Ascending aorta (tissue), 2 donors: ENCODE measurements at regions not wholly inside any gene's neighbourhood (a gene's known extent, or its start where the extent isn't known, plus 50 kb on each side); places are given as distances from the start of the nearest gene placed in this dataset.

Experiments used
- DNase-seq, 2 donors: peaks; one replicate each; pipeline ENCODE4 v3.0.0-alpha.2; 2019; ENCODE audit warnings: low spot score in 2 of 2
- H3K27ac ChIP-seq, 2 donors: fragments of 200-600 bp; sonication (generic); one replicate each; pipeline ENCODE4 v1.5.1; 2016 to 2017; ENCODE audit warnings: mild to moderate bottlenecking in 1 of 2
- H3K27me3 ChIP-seq: fragments of 200-600 bp; sonication (generic); one replicate; pipeline ENCODE4 v1.5.1; 2017
- H3K36me3 ChIP-seq, 2 donors: fragments of 200-600 bp; sonication (generic); one replicate each; pipeline ENCODE4 v1.5.1; 2016
- H3K4me1 ChIP-seq, 2 donors: fragments of 200-600 bp; sonication (generic); one replicate each; pipeline ENCODE4 v1.5.1; 2016 to 2017; ENCODE audit warnings: mild to moderate bottlenecking in 1 of 2
- H3K4me3 ChIP-seq, 2 donors: fragments of 200-600 bp; sonication (generic); one replicate each; pipeline ENCODE4 v1.5.1; 2016 to 2017; ENCODE audit warnings: mild to moderate bottlenecking in 1 of 2
- H3K9me3 ChIP-seq, 2 donors: fragments of 200-600 bp; sonication (generic); one replicate each; pipeline ENCODE4 v1.5.1; 2016
- intact Hi-C: fragments of 100-400 bp; cut with DNase I; formaldehyde crosslinking; loops from one replicate; pipeline ENCODE4 v1.15.1; 2023
- TF ChIP-seq, protein P1 (sequence below), 3 experiments: fragments of 200-600 bp in 2 of 3; fragments of 450-650 bp in 1 of 3; sonication (generic) in 2 of 3; IDR thresholded peaks; one replicate each; pipeline ENCODE4 v1.5.1; 2016 to 2019; ENCODE audit warnings: antibody characterized with exemption in 3 of 3, mild to moderate bottlenecking in 1 of 3, moderate library complexity in 1 of 3

DNA sequence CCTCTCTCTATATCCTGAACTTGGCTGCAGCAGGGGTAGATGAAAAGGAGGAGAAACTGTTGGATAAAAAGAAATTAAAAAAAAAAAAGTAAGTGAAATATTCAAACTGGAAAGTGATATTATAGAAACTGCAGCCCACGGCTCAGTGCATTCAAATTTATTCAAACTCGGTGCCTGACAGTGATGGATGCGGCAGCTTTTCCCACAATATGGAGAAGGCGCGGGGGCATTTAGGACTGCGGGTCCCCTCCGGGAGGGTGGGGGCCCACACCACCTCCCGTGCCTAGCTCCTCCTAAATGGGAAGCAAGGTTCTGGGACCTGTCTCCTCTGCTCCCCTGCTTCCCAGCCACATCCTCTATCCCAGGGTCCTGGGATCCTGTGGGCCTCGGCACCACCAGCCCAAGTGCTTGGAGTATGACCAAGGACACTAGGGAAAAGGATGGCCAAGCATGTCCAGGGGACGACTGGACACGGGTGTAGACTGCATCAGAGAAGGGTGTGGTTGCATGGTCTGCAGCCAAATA lies 82.4 kb downstream of the HIF1AN start:
- intact Hi-C loops, result no loop called here
- Histone ChIP-seq H3K9me3 (no peaks in the 10 kb centered on the region), H3K36me3 (no peaks in the 10 kb centered on the region), H3K27me3 (no peaks in the 10 kb centered on the region), H3K4me3 (no peak overlapping the region), H3K27ac (no peak overlapping the region), H3K4me1 (no peaks in the 10 kb centered on the region)
- DNase-seq, result no peak
- TF ChIP-seq, protein P1, sequence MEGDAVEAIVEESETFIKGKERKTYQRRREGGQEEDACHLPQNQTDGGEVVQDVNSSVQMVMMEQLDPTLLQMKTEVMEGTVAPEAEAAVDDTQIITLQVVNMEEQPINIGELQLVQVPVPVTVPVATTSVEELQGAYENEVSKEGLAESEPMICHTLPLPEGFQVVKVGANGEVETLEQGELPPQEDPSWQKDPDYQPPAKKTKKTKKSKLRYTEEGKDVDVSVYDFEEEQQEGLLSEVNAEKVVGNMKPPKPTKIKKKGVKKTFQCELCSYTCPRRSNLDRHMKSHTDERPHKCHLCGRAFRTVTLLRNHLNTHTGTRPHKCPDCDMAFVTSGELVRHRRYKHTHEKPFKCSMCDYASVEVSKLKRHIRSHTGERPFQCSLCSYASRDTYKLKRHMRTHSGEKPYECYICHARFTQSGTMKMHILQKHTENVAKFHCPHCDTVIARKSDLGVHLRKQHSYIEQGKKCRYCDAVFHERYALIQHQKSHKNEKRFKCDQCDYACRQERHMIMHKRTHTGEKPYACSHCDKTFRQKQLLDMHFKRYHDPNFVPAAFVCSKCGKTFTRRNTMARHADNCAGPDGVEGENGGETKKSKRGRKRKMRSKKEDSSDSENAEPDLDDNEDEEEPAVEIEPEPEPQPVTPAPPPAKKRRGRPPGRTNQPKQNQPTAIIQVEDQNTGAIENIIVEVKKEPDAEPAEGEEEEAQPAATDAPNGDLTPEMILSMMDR (IDR thresholded peaks at IDR 0.05), result no peak

DNA sequence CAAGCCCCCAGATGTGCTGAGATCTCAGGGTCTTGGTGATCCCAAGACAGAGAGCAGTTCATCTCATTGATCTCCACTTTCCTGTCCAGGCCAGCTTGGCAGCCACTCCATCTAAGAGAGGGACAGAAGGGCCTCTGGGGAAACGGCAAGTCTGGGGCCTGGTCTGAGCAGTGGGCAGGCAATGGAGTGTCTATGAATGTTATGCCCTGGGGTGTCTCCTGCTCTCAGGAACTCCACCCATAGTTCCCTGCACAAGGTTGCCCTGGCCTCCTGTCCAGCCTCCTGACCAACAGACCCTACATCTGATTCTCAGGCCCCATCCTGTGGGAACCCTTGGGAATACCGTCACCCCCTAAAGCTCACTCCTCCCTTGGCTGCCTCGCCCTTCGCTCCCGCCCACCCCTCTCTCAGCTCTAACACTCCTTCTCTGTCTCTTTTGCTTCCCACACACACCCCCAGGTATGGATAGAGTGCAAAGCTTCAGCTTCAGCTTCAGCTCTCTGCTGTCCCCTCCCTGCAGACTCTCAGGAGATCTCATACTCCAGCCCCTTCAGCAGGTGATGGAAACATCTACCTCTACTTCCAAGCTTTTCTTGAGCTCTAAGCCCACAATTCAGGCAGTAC lies 83.0 kb downstream of the HIF1AN start:
- Histone ChIP-seq H3K27me3 (no peaks in the 10 kb centered on the region), H3K36me3 (no peaks in the 10 kb centered on the region), H3K27ac (no peak overlapping the region), H3K9me3 (no peaks in the 10 kb centered on the region), H3K4me3 (no peak overlapping the region), H3K4me1 (no peaks in the 10 kb centered on the region)
- intact Hi-C loops, result no loop called here
- TF ChIP-seq, protein P1 (IDR thresholded peaks at IDR 0.05), result no peak
- DNase-seq, result no peak

DNA sequence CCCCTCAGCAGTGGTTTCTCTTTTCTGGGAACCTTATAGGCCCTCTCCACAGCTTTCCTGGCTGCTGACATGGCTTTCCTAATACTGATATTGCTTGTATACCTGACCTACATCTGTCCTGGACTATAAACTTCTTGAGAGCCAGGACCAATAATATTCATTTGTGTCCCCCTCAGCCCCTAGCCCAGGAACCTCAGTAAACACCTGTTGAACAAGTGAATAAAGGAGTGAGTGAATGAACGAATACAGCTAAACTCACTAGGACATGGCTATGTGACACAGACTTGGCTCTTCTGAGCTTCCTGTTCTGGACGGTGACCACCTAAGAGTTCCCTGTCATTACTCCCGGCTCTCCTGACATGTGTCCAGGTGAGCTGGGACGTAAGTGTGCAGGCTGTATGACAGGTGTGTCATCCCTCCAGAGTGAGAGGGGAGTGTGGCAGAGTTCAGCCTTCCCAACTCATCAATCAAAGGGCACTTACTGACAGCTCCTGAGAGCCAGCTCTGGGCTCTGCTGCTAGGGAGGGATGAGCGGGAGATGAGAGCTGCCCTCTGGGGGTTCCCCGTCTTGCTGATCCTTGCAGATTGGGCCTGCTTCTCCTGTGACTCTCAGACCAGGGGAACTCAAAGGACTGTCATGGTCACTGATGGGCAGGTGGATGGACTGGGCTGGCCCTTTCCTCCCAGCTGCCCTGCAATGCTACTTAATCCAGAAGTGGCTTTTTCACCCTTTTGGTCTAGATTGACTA lies 84.5 kb downstream of the HIF1AN start:
- intact Hi-C loops, result no loop called here
- no peak for DNase-seq
- no peak overlapping the region for H3K27ac ChIP-seq
- H3K9me3 ChIP-seq, result no peaks in the 10 kb centered on the region
- no peaks in the 10 kb centered on the region for H3K27me3 ChIP-seq
- H3K36me3 ChIP-seq, result no peaks in the 10 kb centered on the region
- H3K4me3 ChIP-seq, result no peak overlapping the region
- no peaks in the 10 kb centered on the region for H3K4me1 ChIP-seq
- TF ChIP-seq, protein P1 (IDR thresholded peaks at IDR 0.05), result no peak

DNA sequence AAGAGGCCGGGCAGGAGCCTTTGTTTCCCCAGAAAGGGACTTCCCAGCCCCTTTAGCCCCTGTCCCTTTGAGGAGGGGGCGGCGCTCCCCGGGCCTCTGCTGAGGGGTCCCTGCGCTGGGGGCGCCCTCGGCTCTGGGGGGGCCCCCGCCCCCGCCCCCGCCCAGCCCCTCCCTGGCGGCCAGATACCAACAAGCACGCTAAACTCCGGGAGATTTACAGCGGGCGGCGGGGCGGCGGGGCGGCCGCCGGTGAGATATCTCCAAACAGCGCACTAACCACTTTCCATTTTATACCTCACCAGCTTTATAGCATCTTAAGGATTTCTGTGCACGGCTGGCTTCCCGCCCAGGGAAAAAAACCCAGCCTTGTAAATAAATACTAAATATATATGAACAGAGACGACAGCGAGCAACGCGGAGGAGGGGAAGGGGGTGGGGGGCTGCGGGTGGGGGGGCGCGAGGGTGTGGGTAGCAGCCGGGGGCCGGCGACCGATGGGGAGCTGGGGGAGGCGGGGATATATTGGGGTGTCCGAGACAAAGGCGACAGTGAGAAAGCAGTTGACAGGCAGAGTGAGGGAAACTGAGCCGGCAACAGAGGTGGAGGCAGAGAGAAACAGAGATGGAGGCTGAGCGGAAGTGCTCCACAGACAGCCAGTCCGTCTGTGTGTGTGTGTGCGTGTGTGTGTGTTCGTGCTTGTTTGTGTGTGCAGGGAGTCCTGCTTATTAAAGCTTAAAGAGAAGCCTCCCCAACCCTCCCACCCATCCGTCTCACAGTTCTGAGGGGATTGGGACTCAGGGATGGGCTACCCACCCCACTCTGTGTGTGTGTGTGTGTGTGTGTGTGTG lies 85.8 kb downstream of the HIF1AN start:
- Histone ChIP-seq H3K4me3 (no peak overlapping the region), H3K36me3 (no peaks in the 10 kb centered on the region), H3K4me1 (no peaks in the 10 kb centered on the region), H3K27ac (no peak overlapping the region), H3K9me3 (no peaks in the 10 kb centered on the region), H3K27me3 (no peaks in the 10 kb centered on the region)
- TF ChIP-seq, protein P1 (IDR thresholded peaks at IDR 0.05), result no peak
- no peak for DNase-seq
- intact Hi-C loops, result no loop called here

DNA sequence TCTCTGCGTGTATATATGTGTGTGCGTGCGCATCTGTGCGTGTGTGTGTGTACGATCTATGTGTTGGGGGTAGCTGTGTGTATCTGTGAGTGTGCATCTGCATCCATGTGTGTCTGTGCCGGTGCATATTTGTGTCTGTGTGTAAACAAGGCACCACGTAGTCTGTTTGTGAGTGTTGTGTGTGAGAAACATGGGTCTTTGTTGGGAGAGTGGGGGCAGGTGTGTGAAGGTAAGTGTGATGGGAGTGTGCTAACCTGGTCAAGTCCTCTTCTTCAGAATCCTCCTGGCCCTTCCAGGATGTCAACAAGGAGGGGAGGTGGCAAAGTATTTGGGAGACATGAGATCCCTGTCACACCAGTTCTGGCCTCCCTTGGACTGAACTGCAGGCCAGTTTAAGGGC lies 87.2 kb downstream of the HIF1AN start:
- TF ChIP-seq, protein P1 (IDR thresholded peaks at IDR 0.05), result no peak
- Histone ChIP-seq H3K9me3 (no peaks in the 10 kb centered on the region), H3K4me3 (no peak overlapping the region), H3K27ac (no peak overlapping the region), H3K27me3 (no peaks in the 10 kb centered on the region), H3K36me3 (no peaks in the 10 kb centered on the region), H3K4me1 (no peaks in the 10 kb centered on the region)
- intact Hi-C loops, result no loop called here
- no peak for DNase-seq
